ENCODE measurements at regions not wholly inside any gene's neighbourhood (a gene's known extent, or its start where the extent isn't known, plus 50 kb on each side); places are given as distances from the start of the nearest gene placed in this dataset.

GRCh38 chr10:18797286-18797685, 138.1 kb downstream of the ARL5B start (continued):
- TF ChIP-seq POLR2AphosphoS5 (IDR thresholded peaks at IDR 0.05; ENCODE audit: low read depth, low read length) (no peak), EZH2phosphoT487 (IDR thresholded peaks at IDR 0.05; ENCODE audit: borderline replicate concordance) (no peak), YY1 (IDR thresholded peaks at IDR 0.05; ENCODE audit: extremely low read depth, insufficient replicate concordance, low read depth, low read length) (no peak), FOSL1 (IDR thresholded peaks at IDR 0.05; ENCODE audit: low read depth) (no peak), ELF1 (IDR thresholded peaks at IDR 0.05; ENCODE audit: borderline replicate concordance, low read depth) (no peak)

- H3K4me2 ChIP-seq (ENCODE audit: low read length), result no peak overlapping the region
- POLR2A ChIA-PET, result no interaction called here
- ATAC-seq, result no peak
- H3K27me3 ChIP-seq (ENCODE audit: insufficient read depth, low read length), result no peaks in the 10 kb centered on the region
- H3K9me3 ChIP-seq (ENCODE audit: control insufficient read depth in 1 of 2, insufficient read depth in 1 of 2, low read depth in 1 of 2, low read length in 2 of 2), result peaks cover 0 to 6% of the 10 kb centered on the region in 2 experiments; a peak in 1 of 4 replicates
- RAD21 ChIA-PET (ENCODE audit: low non-redundant PET in 1 of 2, low total read pairs in 2 of 2, uncharacterized antibody in 2 of 2, unreplicated experiment in 2 of 2), result no interaction called here
- no peaks in the 10 kb centered on the region for H4K20me1 ChIP-seq (ENCODE audit: insufficient read depth)
- no peak for DNase-seq (ENCODE audit: low read depth, low spot score)
- TF ChIP-seq ZFX (IDR thresholded peaks at IDR 0.05) (no peak), REST (IDR thresholded peaks at IDR 0.05; ENCODE audit: low read depth) (peak; percentile 43)
- H3K36me3 ChIP-seq (ENCODE audit: control insufficient read depth in 1 of 2, insufficient read depth in 2 of 2, low read length in 2 of 2), result no peaks in the 10 kb centered on the region
- H3K79me2 ChIP-seq (ENCODE audit: insufficient read depth, low read length), result no peaks in the 10 kb centered on the region
- intact Hi-C loops (cut with micrococcal nuclease), result no loop called here
- no TSS peak for BruUV-seq (replicated peaks)
- CTCF ChIA-PET, result no interaction called here
- no peak overlapping the region for H3K27ac ChIP-seq (ENCODE audit: low read depth, low read length)
- no peak overlapping the region for H2AFZ ChIP-seq (ENCODE audit: low read depth, low read length, poor library complexity, severe bottlenecking)
- H3K9ac ChIP-seq (ENCODE audit: low read length), result no peak overlapping the region
- no peak overlapping the region for H3K4me3 ChIP-seq (replicated peaks in 1 of 2; ENCODE audit: low read depth in 1 of 2, low read length in 2 of 2)
- H3K9me2 ChIP-seq (ENCODE audit: insufficient read depth), result no peaks in the 10 kb centered on the region
- no peaks in the 10 kb centered on the region for H3K4me1 ChIP-seq (ENCODE audit: control insufficient read depth in 1 of 2, insufficient read depth in 2 of 2, low read length in 2 of 2)
These were observed 162.9 kb downstream of the ARL5B start for GRCh38 chr10:18822156-18822555.
